ENCODE measurements at regions not wholly inside any gene's neighbourhood (a gene's known extent, or its start where the extent isn't known, plus 50 kb on each side); places are given as distances from the start of the nearest gene placed in this dataset.
A peak's percentile ranks its signal among the peaks of the same experiment; 100 is the strongest.

- POLR2A ChIA-PET = interaction anchor here (0.6 to 0.7 kb wide), 3 partner anchors 61 to 208 kb away, joined by 3 to 15 read pairs (median 8); no protein-coding TSS in a partner anchor
- DNase-seq (ENCODE audit: low read depth, low spot score) (no peak), ATAC-seq (0 out of 2 replicates have a peak, but pooled peaks have one; percentile 28)
- H3K27me3 ChIP-seq (ENCODE audit: control insufficient read depth, insufficient read depth, low read length) = no peaks in the 10 kb centered on the region
- in situ Hi-C loops (cut with HindIII; ENCODE audit: low pct_unique_long_range_greater_than_20kb, low sequenced_read_pairs) = no loop called here
- no TSS peak for BruUV-seq (replicated peaks)
- no peaks in the 10 kb centered on the region; the same call in 1 of the 2 replicates for H3K36me3 ChIP-seq (ENCODE audit: control insufficient read depth, insufficient read depth, low read length)
- peak overlapping the region; percentile 93 for H3K27ac ChIP-seq (ENCODE audit: low read length)
- H3K4me3 ChIP-seq (ENCODE audit: low read depth in 2 of 2, low read length in 2 of 2) = peak overlapping the region; percentile 73 to 86
- intact Hi-C loops (cut with micrococcal nuclease; ENCODE audit: unreplicated experiment) = loop anchor here (5.0 kb wide), 1 partner anchor 57 kb away; the partner anchor contains the start of gene GSE1
- peaks cover 28% of the 10 kb centered on the region for H3K4me1 ChIP-seq (ENCODE audit: control insufficient read depth, insufficient read depth, low read length)
- H3K9me3 ChIP-seq (ENCODE audit: control insufficient read depth, insufficient read depth, low read depth, low read length) = no peaks in the 10 kb centered on the region
- CTCF ChIA-PET = interaction anchor here (1.1 kb wide), 1 partner anchor 56 kb away, joined by 3 read pairs; no protein-coding TSS in a partner anchor
- TF ChIP-seq POLR2AphosphoS5 (IDR thresholded peaks at IDR 0.05; ENCODE audit: low read depth, low read length) (0 out of 2 replicates have a peak, but pooled peaks have one; percentile 62), TCF7L2 (IDR thresholded peaks at IDR 0.05; ENCODE audit: low read depth, low read length) (no peak)
These were observed 58.0 kb upstream of the GSE1 start for GRCh38 chr16:85554889-85555718.

GRCh38 chr16:85555719-85556455 is 57.2 kb upstream of the GSE1 start:
- TF ChIP-seq TCF7L2 (IDR thresholded peaks at IDR 0.05; ENCODE audit: low read depth, low read length) (peak; percentile 42; the same call in 1 of the 2 replicates), CTCF (IDR thresholded peaks at IDR 0.05) (no peak)
- POLR2A ChIA-PET = interaction anchor here (0.7 kb wide), 1 partner anchor 767 kb away, joined by 11 read pairs; no protein-coding TSS in a partner anchor
- peaks cover 27% of the 10 kb centered on the region for H3K4me1 ChIP-seq (ENCODE audit: control insufficient read depth, insufficient read depth, low read length)
- BruUV-seq (replicated peaks) = no TSS peak
- no peaks in the 10 kb centered on the region; the same call in 1 of the 2 replicates for H3K36me3 ChIP-seq (ENCODE audit: control insufficient read depth, insufficient read depth, low read length)
- H3K27ac ChIP-seq (ENCODE audit: low read length) = peak overlapping the region; percentile 93
- intact Hi-C loops (cut with micrococcal nuclease; ENCODE audit: unreplicated experiment) (loop anchor here (5.0 kb wide), 1 partner anchor 56 kb away; the partner anchor contains the start of gene GSE1), in situ Hi-C loops (cut with HindIII; ENCODE audit: low pct_unique_long_range_greater_than_20kb, low sequenced_read_pairs) (no loop called here)
- no peaks in the 10 kb centered on the region for H3K9me3 ChIP-seq (ENCODE audit: control insufficient read depth, insufficient read depth, low read depth, low read length)
- DNase-seq (ENCODE audit: low read depth, low spot score) (no peak), ATAC-seq (no peak)
- CTCF ChIA-PET = no interaction called here
- peak overlapping the region; percentile 73 to 86 for H3K4me3 ChIP-seq (ENCODE audit: low read depth in 2 of 2, low read length in 2 of 2)
- no peaks in the 10 kb centered on the region for H3K27me3 ChIP-seq (ENCODE audit: control insufficient read depth, insufficient read depth, low read length)

GRCh38 chr16:85556456-85557082 is 56.6 kb upstream of the GSE1 start:
- no TSS peak for BruUV-seq (replicated peaks)
- H3K4me3 ChIP-seq (ENCODE audit: low read depth in 2 of 2, low read length in 2 of 2) = peak overlapping the region; percentile 73 to 86
- ChIA-PET POLR2A (interaction anchor here (0.6 to 0.7 kb wide), 4 partner anchors 44 to 768 kb away, joined by 4 to 11 read pairs (median 6); no protein-coding TSS in a partner anchor), CTCF (interaction anchor here (0.5 kb wide), 1 partner anchor 257 kb away, joined by 8 read pairs; no protein-coding TSS in a partner anchor)
- H3K36me3 ChIP-seq (ENCODE audit: control insufficient read depth, insufficient read depth, low read length) = no peaks in the 10 kb centered on the region; the same call in 1 of the 2 replicates
- TF ChIP-seq POLR2AphosphoS5 (IDR thresholded peaks at IDR 0.05; ENCODE audit: low read depth, low read length) = no peak
- no peak for TF ChIP-seq REST (IDR thresholded peaks at IDR 0.05; ENCODE audit: insufficient read depth in 1 of 2, low read depth in 2 of 2, low read length in 1 of 2)
- no peak for TF ChIP-seq SIN3A (IDR thresholded peaks at IDR 0.05; ENCODE audit: borderline replicate concordance, insufficient read depth, low read depth, low read length)
- TF ChIP-seq CTCF (IDR thresholded peaks at IDR 0.05) = no peak
- no peak for TF ChIP-seq TCF7L2 (IDR thresholded peaks at IDR 0.05; ENCODE audit: low read depth, low read length)
- ATAC-seq = 0 out of 2 replicates have a peak, but pooled peaks have one; percentile 1
- in situ Hi-C loops (cut with HindIII; ENCODE audit: low pct_unique_long_range_greater_than_20kb, low sequenced_read_pairs) = no loop called here
- H3K9me3 ChIP-seq (ENCODE audit: control insufficient read depth, insufficient read depth, low read depth, low read length) = no peaks in the 10 kb centered on the region
- H3K27ac ChIP-seq (ENCODE audit: low read length) = peak overlapping the region; percentile 93
- no peaks in the 10 kb centered on the region for H3K27me3 ChIP-seq (ENCODE audit: control insufficient read depth, insufficient read depth, low read length)
- no peak for DNase-seq (ENCODE audit: low read depth, low spot score)
- intact Hi-C loops (cut with micrococcal nuclease; ENCODE audit: unreplicated experiment) = loop anchor here (5.0 kb wide), 1 partner anchor 56 kb away; the partner anchor contains the start of gene GSE1
- peaks cover 27% of the 10 kb centered on the region for H3K4me1 ChIP-seq (ENCODE audit: control insufficient read depth, insufficient read depth, low read length)
